ENCODE measurements at regions not wholly inside any gene's neighbourhood (a gene's known extent, or its start where the extent isn't known, plus 50 kb on each side); places are given as distances from the start of the nearest gene placed in this dataset.
"Not testable (repeated sequence)": the region's sequence is repeated elsewhere in the genome, so short reads cannot be mapped to it uniquely, and the experiment has no call there.

- H3K4me3 Mint-ChIP-seq = no peak overlapping the region
- DNase-seq = no peak
- peaks cover 2% of the 10 kb centered on the region for H3K27me3 Mint-ChIP-seq
- no peaks in the 10 kb centered on the region for H3K9me3 Mint-ChIP-seq
- H3K36me3 Mint-ChIP-seq (ENCODE audit: low read depth) = no peaks in the 10 kb centered on the region
- H3K4me1 Mint-ChIP-seq = peaks cover 8% of the 10 kb centered on the region
- no peak overlapping the region for H3K27ac Mint-ChIP-seq
- ChIA-PET POLR2A (no interaction called here), CTCF (interaction anchor here (0.6 to 1.1 kb wide), 2 partner anchors 23 to 39 kb away, joined by 3 to 5 read pairs; no protein-coding TSS in a partner anchor)
Measured at GRCh38 chr6:44039191-44039719, 88.0 kb downstream of the MRPL14 start.

GRCh38 chr6:44038543-44039065, 88.6 kb downstream of the MRPL14 start:
- Mint-ChIP-seq H3K27me3 (peaks cover 2% of the 10 kb centered on the region), H3K4me3 (no peak overlapping the region), H3K36me3 (ENCODE audit: low read depth) (no peaks in the 10 kb centered on the region), H3K4me1 (peaks cover 8% of the 10 kb centered on the region), H3K27ac (no peak overlapping the region), H3K9me3 (no peaks in the 10 kb centered on the region)
- no peak for DNase-seq
- ChIA-PET CTCF (interaction anchor here (0.7 kb wide), 1 partner anchor 25 kb away, joined by 3 read pairs; no protein-coding TSS in a partner anchor), POLR2A (no interaction called here)

- Mint-ChIP-seq H3K9me3 (no peaks in the 10 kb centered on the region), H3K4me1 (peaks cover 8% of the 10 kb centered on the region), H3K36me3 (ENCODE audit: low read depth) (no peaks in the 10 kb centered on the region), H3K27ac (no peak overlapping the region), H3K27me3 (peaks cover 2% of the 10 kb centered on the region), H3K4me3 (no peak overlapping the region)
- ChIA-PET CTCF (interaction anchor here (0.6 to 0.7 kb wide), 2 partner anchors 25 to 493 kb away, joined by 3 read pairs; no protein-coding TSS in a partner anchor), POLR2A (no interaction called here)
- no peak for DNase-seq
Measured at GRCh38 chr6:44037847-44038542, 89.3 kb downstream of the MRPL14 start.

- H3K4me3 Mint-ChIP-seq; H3K36me3 Mint-ChIP-seq (ENCODE audit: low read depth); DNase-seq; POLR2A ChIA-PET; H3K27ac Mint-ChIP-seq; H3K27me3 Mint-ChIP-seq; H3K4me1 Mint-ChIP-seq; H3K9me3 Mint-ChIP-seq: not testable (repeated sequence)
- CTCF ChIA-PET = interaction anchor here (0.6 kb wide), 1 partner anchor 494 kb away, joined by 3 read pairs; no protein-coding TSS in a partner anchor
Measured at GRCh38 chr6:44037276-44037675, 90.0 kb downstream of the MRPL14 start.

- Mint-ChIP-seq H3K36me3 (ENCODE audit: low read depth) (no peaks in the 10 kb centered on the region), H3K4me3 (no peak overlapping the region), H3K27ac (no peak overlapping the region), H3K9me3 (no peaks in the 10 kb centered on the region), H3K4me1 (peaks cover 4% of the 10 kb centered on the region), H3K27me3 (peaks cover 4% of the 10 kb centered on the region)
- DNase-seq = no peak
- POLR2A ChIA-PET = no interaction called here
- CTCF ChIA-PET = no interaction called here
Measured at GRCh38 chr6:44036699-44037101, 90.6 kb downstream of the MRPL14 start.

- H3K27me3 Mint-ChIP-seq = peaks cover 4% of the 10 kb centered on the region
- ChIA-PET CTCF (no interaction called here), POLR2A (no interaction called here)
- H3K9me3 Mint-ChIP-seq = no peaks in the 10 kb centered on the region
- no peaks in the 10 kb centered on the region for H3K4me1 Mint-ChIP-seq
- no peak overlapping the region for H3K4me3 Mint-ChIP-seq
- DNase-seq = no peak
- no peak overlapping the region for H3K27ac Mint-ChIP-seq
- no peaks in the 10 kb centered on the region for H3K36me3 Mint-ChIP-seq (ENCODE audit: low read depth)
Measured at GRCh38 chr6:44036196-44036595, 91.1 kb downstream of the MRPL14 start.

GRCh38 chr6:44035621-44036020, 91.6 kb downstream of the MRPL14 start:
- no peaks in the 10 kb centered on the region for H3K9me3 Mint-ChIP-seq
- peaks cover 4% of the 10 kb centered on the region for H3K27me3 Mint-ChIP-seq
- no peak for DNase-seq
- no peak overlapping the region for H3K27ac Mint-ChIP-seq
- POLR2A ChIA-PET = no interaction called here
- H3K36me3 Mint-ChIP-seq (ENCODE audit: low read depth) = no peaks in the 10 kb centered on the region
- no peaks in the 10 kb centered on the region for H3K4me1 Mint-ChIP-seq
- H3K4me3 Mint-ChIP-seq = no peak overlapping the region
- CTCF ChIA-PET = interaction anchor here (0.5 kb wide), 1 partner anchor 10 kb away, joined by 3 read pairs; no protein-coding TSS in a partner anchor

- CTCF ChIA-PET = interaction anchor here (0.5 to 1.0 kb wide), 2 partner anchors 11 to 30 kb away, joined by 3 read pairs; no protein-coding TSS in a partner anchor
- no peak overlapping the region for H3K27ac Mint-ChIP-seq
- H3K4me3 Mint-ChIP-seq = no peak overlapping the region
- no peaks in the 10 kb centered on the region for H3K36me3 Mint-ChIP-seq (ENCODE audit: low read depth)
- no peaks in the 10 kb centered on the region for H3K9me3 Mint-ChIP-seq
- POLR2A ChIA-PET = no interaction called here
- H3K4me1 Mint-ChIP-seq = no peaks in the 10 kb centered on the region
- H3K27me3 Mint-ChIP-seq = peaks cover 7% of the 10 kb centered on the region
- DNase-seq = no peak
Measured at GRCh38 chr6:44034931-44035345, 92.3 kb downstream of the MRPL14 start.

- ChIA-PET CTCF (interaction anchor here (1.0 kb wide), 1 partner anchor 30 kb away, joined by 3 read pairs; no protein-coding TSS in a partner anchor), POLR2A (no interaction called here)
- Mint-ChIP-seq H3K4me1 (no peaks in the 10 kb centered on the region), H3K9me3 (no peaks in the 10 kb centered on the region), H3K27me3 (peaks cover 7% of the 10 kb centered on the region), H3K27ac (no peak overlapping the region), H3K4me3 (no peak overlapping the region), H3K36me3 (ENCODE audit: low read depth) (no peaks in the 10 kb centered on the region)
- DNase-seq = no peak
Measured at GRCh38 chr6:44034391-44034861, 92.8 kb downstream of the MRPL14 start.

- ChIA-PET CTCF (interaction anchor here (1.3 kb wide), 1 partner anchor 19 kb away, joined by 4 read pairs; no protein-coding TSS in a partner anchor), POLR2A (no interaction called here)
- no peak for DNase-seq
- Mint-ChIP-seq H3K36me3 (ENCODE audit: low read depth) (no peaks in the 10 kb centered on the region), H3K27ac (no peak overlapping the region), H3K9me3 (no peaks in the 10 kb centered on the region), H3K4me1 (no peaks in the 10 kb centered on the region), H3K4me3 (no peak overlapping the region), H3K27me3 (peaks cover 18% of the 10 kb centered on the region)
Measured at GRCh38 chr6:44030812-44031454, 96.3 kb downstream of the MRPL14 start.

- no peak overlapping the region for H3K27ac Mint-ChIP-seq
- no peaks in the 10 kb centered on the region for H3K36me3 Mint-ChIP-seq (ENCODE audit: low read depth)
- no peaks in the 10 kb centered on the region for H3K9me3 Mint-ChIP-seq
- H3K4me1 Mint-ChIP-seq = no peaks in the 10 kb centered on the region
- POLR2A ChIA-PET = no interaction called here
- CTCF ChIA-PET = no interaction called here
- peaks cover 18% of the 10 kb centered on the region for H3K27me3 Mint-ChIP-seq
- DNase-seq = no peak
- no peak overlapping the region for H3K4me3 Mint-ChIP-seq
Measured at GRCh38 chr6:44029444-44030185, 97.6 kb downstream of the MRPL14 start.

GRCh38 chr6:44028789-44029310, 98.4 kb downstream of the MRPL14 start:
- H3K27ac Mint-ChIP-seq = no peak overlapping the region
- H3K27me3 Mint-ChIP-seq = peaks cover 18% of the 10 kb centered on the region
- no peak overlapping the region for H3K4me3 Mint-ChIP-seq
- ChIA-PET POLR2A (no interaction called here), CTCF (no interaction called here)
- H3K9me3 Mint-ChIP-seq = no peaks in the 10 kb centered on the region
- DNase-seq = no peak
- no peaks in the 10 kb centered on the region for H3K4me1 Mint-ChIP-seq
- H3K36me3 Mint-ChIP-seq (ENCODE audit: low read depth) = no peaks in the 10 kb centered on the region
